Activated naive CD4-positive, alpha-beta T cell treated with Interleukin-2 at 50 U/mL for 16 hours (primary cell): ENCODE measurements at regions not wholly inside any gene's neighbourhood (a gene's known extent, or its start where the extent isn't known, plus 50 kb on each side); places are given as distances from the start of the nearest gene placed in this dataset.

Source experiments
- DNase-seq: peaks from one replicate; pipeline ENCODE4 v3.0.0-alpha.2; 2020

DNA sequence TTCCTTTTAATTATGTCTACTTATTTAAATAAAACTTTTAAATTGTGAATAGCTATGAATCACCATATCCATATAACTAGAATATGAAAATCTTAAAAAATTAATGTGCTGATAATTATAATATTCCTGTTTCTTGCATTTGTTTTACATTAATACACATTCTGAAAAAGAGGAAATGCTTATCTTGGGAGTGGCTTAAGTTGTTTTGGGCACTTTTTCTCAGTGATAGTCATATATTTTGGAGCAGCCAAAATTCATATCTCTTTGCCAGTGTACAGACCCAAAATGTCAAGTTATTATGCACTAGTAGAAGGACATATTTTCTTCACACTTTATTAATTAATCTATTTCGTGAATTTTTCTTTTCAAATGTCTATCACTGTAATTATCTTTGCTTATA is 838.5 kb downstream of the USP25 start:
- no peak for DNase-seq

DNA sequence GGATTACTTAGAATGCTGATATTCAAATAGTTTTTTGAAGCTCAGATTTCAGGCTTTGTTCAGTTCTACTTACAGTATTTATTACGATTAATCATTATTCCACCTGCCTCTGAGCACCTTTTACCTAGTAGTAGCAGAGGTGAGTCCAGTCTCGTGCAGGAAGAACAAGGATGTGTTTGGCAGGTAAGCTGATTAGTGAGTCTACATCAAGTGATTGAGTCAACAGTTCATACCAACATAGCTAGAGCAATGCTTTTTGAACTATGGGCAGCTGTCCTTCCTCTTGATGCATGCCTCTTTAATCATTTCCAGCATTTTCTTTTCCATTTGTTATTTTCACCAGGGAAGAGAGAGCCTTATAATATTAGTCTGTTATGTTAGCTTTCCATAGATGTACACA is 838.9 kb downstream of the USP25 start:
- no peak for DNase-seq

DNA sequence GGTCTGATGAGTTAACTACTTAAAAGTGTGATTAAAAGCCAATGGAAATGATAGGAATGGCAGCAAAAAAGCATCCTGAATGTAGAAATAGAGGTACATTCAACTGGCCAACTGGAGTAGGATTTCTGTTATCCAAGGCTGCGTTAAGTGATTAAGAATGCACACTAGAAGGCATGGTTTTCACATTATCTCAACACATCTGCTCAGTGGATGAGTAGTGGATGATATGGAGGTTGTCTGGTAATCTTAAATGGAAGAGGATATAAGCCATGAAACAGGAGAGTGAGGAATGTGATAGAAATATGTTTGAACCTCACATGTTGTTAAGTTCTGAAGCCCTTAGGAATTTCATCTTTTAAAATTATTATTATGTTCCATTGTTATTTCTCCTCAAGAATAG is 839.9 kb downstream of the USP25 start:
- no peak for DNase-seq

DNA sequence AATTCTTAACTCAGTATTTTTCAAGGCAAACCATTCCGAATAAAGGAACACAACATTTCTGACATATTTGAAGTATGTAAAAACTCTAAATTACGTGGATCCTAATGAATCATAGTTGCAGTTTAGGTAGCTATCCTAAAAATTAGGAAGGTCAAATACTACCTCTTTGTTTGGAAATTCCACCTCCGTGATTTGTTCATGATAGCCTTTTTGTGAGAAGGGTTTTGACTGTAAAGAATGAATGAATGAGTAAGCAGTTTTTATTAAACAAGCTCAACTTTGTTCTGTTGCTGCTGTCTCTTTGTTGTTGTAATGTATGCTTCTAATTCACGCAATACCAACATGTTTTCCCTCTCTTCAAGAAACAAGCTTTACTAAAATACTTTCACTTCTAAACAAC is 840.4 kb downstream of the USP25 start:
- no peak for DNase-seq

DNA sequence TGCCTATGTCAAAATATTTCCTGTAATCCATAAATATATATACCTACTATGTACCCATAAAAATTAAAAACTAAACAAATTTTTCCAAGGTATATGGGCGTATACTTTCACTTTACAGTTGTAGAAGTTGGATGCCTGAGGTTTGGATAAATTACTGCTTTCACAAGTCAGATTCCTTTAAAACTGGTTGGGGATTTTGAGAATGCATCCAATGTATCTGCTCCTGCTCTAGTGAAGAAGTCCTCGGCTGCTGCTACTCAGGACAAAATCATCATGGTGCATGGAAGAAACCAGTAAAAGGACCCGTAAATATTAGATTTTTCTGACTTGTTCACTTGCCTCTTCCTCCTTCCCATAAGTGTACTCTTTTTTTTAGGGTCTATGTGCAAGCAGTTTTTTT is 841.1 kb downstream of the USP25 start:
- DNase-seq, result no peak

DNA sequence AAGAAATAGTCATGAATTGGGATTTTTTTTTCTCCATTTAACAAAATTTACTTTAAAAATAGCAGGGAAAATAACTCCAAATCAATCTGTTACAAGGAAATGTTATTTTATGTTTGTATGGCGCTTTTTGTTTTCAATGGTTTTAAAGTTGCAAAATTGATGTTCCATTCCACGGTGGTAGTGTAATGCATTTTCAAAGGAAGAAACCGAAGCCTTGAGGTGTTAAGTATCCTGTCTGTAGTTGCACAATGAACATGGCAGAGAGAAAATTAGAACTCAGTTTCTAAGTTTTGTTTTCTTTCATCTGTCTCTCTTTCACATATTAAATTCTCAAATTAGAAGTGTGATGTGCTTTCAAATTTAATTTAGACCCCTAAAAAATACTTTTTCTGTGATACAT is 841.8 kb downstream of the USP25 start:
- no peak for DNase-seq

DNA sequence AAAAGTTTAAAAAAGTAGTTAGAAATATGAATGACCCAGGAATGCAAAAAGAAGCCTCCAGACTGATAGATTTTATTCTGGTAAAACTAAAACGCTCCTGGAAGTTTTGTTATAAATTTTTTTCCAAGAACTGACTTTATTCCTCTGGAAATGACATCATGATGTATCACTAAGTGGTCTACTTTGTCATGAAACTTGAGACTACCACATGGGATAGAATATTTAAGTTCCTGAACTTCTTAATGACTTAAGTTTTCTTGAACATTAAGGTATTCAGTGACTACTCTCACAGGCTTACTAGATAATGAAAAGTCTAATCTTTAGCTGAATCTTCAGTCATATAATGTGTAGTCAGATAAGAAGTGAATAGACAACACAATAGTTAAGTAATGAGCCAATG is 842.2 kb downstream of the USP25 start:
- DNase-seq, result no peak

DNA sequence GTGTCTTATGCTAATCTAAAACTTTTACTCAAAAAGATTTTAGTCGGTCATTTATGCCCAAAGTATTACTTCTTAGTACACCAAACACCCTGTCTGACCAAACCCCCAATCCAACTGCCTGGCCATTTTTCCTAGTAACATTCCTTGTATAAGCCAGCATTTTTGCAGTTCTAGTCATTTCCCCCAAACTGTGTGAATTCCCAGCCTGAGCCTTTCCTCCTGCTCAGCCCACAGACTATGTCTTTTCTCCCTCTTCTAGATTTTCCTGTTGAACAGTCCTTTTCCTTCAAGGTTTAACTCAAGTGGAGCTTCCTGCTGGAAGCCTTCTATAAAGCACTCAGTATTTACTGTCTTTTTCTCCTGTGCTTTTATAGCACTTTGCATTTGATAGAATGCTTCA is 843.8 kb downstream of the USP25 start:
- no peak for DNase-seq

DNA sequence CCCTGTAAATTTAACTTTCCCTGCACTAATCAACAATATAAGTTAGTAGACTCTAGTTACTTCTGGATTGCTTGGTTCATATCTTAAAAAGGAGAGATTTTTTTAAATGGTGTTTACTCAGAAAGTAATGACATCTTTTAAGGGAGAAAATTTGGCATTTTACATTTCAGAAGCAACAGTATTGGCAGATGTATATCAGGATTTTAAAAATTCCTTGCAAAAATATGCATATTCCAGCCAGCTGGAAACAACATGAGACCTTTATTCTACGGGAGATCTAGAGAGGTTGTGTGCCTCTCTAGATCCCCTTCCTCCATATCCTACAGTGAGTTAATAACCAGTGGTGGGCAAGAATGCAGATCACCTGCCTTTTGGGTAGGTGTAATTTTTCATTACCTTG is 848.2 kb downstream of the USP25 start:
- DNase-seq, result no peak

DNA sequence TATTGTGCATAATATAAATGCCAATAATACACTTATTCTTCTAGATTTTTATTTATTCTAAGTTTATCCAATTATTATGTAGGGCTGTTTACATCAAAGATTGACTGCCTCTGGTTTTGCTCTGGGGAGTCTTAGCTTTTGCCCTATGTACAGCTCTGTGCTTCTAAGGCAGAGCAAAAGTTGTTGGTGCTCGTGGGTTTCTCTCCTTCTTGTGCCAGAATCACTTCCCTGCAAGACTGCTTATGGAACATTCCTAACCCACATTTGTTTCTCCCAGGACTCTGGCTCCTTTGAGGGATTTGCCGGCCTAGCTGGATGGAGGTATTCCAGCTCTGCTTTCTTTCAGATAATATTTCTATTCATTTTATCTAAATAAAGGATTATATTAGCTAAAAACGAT is 849.1 kb downstream of the USP25 start:
- no peak for DNase-seq

DNA sequence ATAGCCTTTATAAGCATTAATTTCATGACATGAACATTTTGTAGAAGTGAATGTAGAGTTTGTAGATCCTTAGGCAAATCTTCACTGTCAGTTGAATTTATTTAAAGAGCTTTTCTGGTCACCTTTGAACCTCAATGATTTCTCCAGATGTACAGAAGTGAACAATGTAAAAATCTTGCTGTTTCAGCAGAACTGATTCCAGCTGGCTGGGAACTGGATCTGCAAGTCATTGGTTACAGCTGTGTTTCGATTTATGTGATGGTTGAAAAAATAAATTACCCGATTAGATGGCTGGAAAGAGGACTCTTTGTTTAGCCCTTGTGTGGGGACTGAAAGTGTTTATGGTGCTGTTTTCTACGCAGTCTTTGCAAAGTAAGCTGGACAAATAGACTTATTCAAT is 849.8 kb downstream of the USP25 start:
- DNase-seq, result no peak

DNA sequence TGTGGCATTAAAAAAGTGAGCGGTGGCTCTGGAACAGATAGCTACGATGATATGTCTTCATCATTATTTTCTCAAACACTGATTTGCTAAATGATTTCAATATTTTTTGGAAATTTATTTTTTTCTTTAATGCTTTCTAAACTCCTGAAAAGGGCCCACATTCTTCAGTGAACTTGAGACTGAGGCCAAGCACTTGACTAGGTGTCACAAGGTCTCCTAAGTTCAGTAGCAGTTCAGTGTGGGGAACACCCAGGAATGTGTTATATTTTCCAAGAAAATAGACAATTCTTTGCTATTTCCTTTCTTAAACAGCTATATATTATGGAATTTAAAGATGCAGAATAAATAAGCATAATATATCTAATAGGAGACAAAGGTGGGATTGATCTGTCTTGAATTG is 850.9 kb downstream of the USP25 start:
- DNase-seq, result no peak

DNA sequence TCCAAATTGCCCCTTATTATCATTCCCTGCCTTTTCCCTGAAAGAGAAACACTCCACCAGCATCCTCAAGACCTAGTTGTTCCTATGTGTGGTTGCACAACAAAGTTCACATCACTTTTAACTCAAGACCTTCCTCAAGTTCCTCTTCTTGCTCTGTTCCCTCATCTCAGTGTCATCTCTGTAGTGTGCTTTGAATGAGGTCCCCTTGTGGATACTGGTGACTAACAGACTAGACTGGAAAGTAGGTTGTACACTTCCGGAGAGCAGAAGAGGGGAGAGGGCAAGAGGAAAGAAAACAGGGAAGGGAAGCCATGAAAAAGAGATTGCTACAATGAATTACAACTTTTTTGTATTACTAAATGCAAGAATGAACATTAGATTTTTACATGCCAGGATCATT is 853.8 kb downstream of the USP25 start:
- no peak for DNase-seq

DNA sequence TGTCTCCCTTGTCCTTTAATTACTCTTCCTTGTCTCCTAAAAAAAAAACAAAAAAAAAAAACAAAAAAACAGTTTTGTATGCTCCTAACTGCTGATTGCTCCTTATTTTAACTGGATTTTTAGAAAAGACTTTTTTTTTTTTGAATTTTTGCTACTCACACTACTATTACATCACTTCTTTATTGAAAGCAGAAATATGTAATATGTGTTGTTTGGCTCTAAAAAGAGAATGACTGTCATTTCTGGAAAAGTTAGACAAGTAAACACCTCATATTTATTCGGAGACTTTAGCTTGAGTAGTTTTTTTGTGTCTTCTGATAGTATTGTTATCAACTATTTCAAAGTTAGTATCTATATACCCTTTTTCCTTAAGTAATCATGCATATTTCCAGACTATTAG is 855.0 kb downstream of the USP25 start:
- no peak for DNase-seq

DNA sequence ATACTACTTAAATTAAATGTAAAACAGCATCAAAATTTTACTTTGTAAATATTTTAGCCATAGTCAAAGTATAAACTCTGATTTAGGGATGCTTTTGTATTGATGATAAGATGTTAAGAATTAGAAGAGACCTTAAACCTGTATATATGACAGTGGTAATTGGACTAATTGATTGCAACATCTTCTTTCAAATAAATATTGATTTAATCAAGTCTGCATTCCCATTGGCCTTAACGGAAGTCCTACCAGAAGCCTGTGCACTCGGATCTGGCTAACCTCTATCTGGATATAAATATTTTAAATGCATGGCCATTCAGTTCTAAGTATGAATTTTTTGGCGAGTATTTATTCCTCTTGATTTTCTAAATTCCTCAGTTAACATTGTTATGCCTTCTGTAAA is 856.1 kb downstream of the USP25 start:
- DNase-seq, result no peak

DNA sequence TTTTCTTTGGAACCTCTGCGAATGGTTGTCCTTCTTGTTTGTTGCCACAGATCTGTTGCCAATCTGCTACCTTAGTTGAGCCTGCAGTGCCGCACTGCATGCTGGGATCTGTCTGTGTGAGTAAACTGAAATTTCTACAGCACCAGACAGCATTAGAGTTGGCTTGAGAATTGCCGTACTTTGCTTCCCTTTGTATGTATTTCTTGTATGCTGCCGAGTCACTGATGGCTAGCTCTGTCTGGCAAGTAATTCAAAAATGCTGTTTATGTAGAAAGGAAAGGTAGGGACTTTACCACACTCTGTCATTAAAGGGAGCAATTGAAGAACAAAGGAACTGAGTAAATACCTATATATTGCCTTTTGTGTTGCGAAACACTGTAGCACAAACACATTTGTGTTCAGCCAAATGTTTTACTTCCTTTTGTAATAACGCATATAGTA is 857.4 kb downstream of the USP25 start:
- DNase-seq, result no peak

DNA sequence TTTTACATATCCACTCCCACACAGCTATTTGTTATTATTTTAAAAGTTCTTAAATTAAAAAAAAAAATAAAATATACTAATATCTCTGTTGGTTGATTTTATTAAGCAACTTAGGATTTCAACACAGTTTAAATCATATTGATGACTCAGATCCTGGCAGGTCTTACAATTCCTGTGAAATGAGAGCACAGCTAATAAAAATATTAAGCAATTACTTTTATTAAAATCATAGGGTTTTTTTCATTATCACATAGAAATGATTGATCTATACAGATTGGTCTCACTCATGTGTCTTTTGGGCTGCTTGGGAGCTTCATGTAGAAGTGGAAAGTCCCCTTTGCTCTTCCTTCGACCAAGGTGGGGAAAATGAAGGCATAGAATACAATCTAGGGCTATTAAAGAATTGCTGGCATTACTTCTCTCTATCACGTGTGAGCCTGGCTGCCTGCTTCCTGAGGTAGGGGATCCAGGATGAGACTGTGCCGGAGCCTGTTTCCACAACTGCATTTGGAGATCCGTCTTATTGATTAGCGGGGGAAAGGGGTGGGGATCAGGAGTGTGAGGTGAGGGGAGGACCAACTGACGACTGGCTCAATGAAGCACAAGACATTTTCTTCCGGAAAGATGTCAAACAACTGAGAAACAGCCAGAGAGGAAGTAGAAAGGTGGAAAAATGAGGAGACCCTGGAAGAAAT is 858.0 kb downstream of the USP25 start:
- DNase-seq, result no peak

DNA sequence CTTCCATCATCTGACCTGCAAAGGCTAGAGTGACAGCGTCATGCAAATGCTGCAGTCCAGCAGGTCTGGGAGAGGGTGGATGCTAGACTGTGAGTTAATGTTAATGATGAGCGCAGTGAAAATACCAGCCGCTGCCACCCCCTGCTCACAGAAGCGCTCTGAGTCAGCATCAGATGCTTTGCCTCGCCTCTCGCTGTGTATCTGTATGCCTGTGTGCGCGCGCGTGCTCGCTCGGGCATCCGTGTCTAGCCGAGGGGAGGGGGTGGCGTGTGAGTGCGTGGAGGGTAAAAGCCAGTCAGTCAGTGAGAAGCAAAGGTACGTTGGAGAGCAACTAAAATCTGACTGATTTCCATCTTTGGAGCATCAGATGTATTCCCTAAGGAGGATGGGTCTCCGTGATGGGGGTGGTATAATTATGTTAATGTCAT is 858.7 kb downstream of the USP25 start:
- DNase-seq, result no peak

DNA sequence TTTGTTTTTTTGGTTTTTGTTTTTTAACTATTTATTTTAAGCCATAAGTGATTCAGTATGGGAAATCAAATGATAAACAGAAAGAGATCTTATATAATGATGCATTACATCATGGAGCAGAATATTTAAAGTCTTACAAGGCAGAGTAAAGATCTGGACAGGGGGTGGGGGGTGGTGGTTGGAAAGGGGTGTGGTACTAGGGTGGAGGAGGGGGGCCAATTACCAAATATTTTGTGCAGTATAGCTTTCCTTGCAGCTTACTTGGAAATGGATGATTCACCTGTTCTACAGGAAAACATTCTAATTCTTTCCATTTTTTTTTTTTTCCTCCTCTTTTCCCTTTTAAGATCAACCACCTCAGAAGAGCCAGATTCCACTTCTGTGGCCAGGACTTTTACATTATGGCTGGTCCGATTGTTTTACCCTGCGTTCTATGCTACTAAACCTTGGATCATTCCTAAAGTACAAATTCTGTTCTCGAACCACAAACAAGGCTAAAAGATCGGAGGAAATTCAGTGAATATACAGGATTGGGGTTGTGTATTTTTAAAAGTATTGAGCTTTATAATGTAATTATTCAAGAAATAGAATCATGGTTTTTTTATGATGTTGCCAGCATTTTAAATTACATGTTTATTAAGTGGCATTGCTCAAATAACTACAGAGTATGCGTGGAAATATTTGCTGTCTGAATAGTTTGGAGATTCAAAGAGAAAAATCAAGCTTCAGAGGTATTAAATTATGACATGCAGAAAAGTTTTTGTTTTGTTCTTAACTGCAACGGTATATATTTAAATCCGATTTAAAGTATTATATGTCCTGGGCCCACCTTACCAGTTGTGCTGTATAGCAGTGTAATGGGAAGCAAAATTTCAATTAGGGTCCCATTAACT is 859.5 kb downstream of the USP25 start:
- no peak for DNase-seq

DNA sequence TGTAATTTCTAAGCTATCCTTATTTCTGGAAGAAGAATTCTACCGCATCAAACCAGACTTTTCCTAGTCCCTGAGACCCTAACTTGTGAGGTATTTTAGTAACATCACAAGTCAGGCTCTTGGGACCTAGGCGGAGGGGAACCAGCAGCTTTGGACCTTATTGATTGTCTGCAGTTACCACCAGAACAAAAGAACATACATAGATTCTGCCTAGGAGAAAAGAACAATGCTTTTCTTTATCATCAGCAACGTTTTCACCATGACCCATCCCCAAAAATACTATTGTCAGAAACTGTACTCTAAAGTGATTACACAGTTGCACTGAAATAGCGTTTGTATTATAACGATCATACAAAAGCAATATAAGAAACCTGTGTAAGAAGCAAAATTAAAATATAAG is 860.4 kb downstream of the USP25 start:
- DNase-seq, result no peak

DNA sequence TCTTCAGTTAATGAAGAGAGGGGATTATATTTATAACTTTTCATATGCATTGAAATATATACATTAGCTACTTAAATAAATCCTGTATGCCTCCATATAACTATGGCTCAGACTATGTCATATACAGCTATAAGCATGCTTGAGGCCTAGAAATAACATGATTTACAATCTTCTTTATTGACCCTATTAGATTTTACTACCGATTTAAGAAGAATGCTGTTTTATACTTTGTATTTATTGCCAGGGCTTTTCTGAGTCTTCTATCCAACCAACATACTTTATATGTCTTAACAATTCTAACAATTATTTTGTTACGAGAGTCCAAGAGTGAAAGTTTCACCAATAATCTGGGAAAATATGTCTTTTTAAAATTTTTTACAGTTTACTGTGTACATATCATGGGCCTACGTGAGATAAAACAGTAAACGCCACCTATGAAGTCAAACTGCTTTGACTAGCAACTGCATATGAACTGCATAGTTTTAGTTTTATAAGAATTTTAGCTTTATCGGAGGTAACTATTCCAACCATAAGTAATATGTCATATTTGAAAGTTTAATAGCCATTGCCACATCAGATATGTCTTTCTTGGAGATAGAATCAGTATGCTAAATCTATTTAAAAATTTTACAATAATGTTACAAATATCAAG is 861.0 kb downstream of the USP25 start:
- no peak for DNase-seq

DNA sequence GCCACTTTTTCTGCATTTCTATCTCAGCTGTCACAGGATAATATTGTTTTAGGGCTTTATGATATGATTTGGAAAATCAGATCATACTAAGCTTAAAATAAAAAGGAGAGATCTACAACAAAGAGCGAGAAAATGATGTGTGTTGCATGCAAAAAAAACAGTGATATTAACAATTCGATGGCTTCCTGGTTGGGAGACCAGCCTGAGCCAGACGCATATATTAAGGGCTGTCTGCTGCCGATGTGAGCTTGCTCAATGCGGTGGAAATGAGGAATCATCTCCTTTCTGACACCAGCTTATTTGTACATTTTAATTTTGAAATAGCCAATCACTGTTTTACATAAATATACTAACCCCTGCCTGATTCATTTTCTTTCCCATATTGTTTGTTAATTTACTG is 862.6 kb downstream of the USP25 start:
- DNase-seq, result no peak

DNA sequence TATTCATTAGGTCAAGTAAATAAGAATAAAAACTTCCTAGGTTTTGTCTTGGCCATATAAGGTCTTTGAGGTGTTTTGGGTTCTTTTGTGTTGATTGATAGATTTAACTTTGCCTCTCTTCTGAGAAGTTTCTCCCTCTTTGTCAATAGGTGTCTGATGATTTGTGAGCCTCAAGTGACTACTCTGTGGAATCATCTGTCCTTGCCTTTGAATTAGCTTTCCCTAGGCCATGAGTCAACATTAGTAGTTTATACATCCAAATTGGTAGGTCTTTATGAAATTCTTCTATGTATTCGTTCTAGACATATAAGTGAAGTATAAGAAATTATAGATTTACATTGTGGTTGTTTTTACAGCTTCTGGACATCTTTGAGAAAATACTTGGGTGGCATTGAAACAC is 864.4 kb downstream of the USP25 start:
- DNase-seq, result no peak

DNA sequence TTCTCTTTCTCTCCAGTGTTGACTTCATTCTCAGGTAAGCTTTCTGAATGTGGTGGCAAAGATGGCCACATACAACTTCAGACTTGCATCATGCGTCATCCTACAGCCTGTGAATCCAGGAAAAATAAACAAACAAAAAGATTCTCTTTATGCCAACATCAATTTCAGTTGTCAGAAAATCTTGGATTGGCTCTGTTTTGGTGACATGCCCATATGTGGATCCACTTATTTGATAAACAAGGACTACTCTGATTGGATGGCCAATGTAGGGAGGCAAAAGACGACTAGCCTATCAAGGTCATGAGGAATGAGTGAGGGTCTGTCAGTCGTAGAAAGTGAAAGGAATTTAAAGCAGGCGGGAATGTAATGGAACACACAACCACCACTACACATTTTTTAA is 866.6 kb downstream of the USP25 start:
- DNase-seq, result no peak
